ENCODE measurements at regions not wholly inside any gene's neighbourhood (a gene's known extent, or its start where the extent isn't known, plus 50 kb on each side); places are given as distances from the start of the nearest gene placed in this dataset.
"Not testable (repeated sequence)": the region's sequence is repeated elsewhere in the genome, so short reads cannot be mapped to it uniquely, and the experiment has no call there.

DNA sequence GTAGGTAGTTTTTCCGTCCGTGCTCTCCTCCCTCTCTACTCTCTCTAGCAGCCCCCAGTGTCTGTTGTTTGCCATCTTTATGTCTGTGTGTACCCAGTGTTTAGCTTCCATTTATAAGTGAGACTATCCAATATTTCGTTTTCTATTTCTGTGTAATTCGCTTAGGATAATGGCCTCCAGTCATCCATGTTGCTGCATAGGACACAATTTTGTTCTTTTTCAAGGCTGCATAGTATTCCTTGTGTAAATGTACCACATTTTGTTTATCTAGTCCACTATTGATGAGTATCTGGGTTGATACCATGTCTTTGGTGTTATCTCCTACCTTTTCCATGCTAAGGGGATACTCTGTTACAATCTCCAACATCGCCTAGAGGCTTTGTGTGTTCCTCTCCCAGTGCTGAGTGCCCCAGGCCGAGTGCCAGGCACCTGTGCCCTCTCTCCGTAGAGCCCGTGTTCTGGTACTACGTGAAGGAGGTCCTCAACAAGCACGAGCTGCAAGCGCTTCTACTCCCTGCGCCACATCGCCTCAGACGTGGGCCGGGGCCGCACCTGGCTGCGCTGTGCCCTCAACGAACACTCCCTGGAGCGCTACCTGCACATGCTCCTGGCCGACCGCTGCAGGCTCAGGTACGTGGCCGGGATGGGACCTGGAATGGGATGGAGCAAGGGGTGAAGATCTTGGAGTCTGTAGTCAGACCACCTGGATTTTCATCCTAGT, 51.0 kb downstream of the NPIPB11 start:
- not testable (repeated sequence) for H3K27ac Mint-ChIP-seq; H3K4me1 Mint-ChIP-seq (ENCODE audit: low read depth in 2 of 2); DNase-seq (ENCODE audit: low spot score); H3K9me3 Mint-ChIP-seq; H3K4me3 Mint-ChIP-seq; H3K27me3 Mint-ChIP-seq; ATAC-seq; H3K36me3 Mint-ChIP-seq

DNA sequence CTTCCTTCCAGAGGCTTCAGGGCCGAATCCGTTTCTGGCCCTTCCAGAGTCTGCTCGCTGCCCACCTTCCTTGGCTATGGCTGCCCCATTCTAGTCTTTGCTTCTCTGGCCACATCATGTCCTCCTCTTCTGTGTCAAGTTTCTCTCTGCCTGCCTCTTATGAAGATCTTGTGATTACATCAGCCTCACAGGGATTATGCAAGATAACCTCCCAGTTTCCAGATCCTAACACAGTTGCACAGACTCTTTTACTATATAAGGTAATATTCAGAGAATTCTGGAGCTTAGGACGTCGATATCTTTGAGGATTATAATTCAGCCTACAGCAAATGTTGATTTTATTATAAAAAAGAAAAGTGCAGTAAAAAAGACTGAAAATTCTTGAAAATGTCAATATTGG, 52.1 kb downstream of the NPIPB11 start:
- not testable (repeated sequence) for H3K9me3 Mint-ChIP-seq; H3K36me3 Mint-ChIP-seq; H3K27me3 Mint-ChIP-seq; H3K4me1 Mint-ChIP-seq (ENCODE audit: low read depth in 2 of 2); H3K27ac Mint-ChIP-seq; ATAC-seq; DNase-seq (ENCODE audit: low spot score); H3K4me3 Mint-ChIP-seq

DNA sequence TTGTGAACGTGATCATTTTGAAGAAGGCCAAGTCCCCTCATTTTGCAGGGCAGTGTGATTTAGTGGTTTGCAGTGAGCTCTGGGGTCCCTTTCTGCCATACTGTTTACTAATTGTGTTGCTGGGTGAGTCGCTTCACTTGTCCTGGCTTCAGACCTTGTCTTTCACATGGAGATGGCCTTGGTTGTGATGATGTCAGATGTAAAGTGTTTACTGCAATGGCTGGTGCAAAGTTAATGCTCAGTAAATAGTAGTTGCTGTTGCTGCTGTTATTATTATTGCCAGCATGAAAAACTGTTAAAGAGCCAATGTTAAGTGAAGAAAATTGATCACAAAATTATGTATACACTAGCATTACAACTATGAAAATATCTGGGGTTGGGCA, 53.9 kb downstream of the NPIPB11 start:
- not testable (repeated sequence) for H3K36me3 Mint-ChIP-seq; ATAC-seq; H3K9me3 Mint-ChIP-seq; H3K4me1 Mint-ChIP-seq (ENCODE audit: low read depth in 2 of 2); DNase-seq (ENCODE audit: low spot score); H3K4me3 Mint-ChIP-seq; H3K27me3 Mint-ChIP-seq; H3K27ac Mint-ChIP-seq

DNA sequence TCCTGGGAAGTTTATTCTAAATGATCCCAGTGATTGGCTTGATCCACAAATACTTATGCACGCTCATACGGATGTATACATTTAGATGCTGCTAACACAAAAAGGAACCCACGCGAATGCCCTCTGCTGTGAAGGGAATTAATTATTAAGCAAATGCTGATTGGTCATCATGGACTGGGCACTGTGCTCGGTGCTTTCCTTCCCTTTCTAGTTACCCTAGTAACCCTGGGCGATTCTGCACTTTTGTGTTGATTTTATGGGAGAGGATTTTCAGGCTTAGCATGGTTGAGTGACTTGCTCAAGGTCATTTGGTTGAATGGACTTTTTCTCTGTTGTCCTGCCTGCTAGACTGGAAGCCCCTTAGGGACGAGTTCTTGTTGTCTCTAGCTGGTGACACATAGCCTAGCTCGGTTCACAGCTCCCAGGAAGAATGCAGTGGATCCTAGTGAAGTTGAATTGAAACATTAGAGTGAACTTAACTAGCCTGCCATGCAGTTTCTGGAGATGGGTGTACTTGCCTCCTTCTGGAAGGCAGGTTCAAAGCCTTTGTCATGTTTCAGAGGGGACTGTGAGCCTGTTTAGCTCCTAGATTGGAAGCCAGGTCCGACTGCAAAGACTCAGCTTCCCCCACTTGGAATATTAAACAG, 54.4 kb downstream of the NPIPB11 start:
- H3K4me3 Mint-ChIP-seq; H3K4me1 Mint-ChIP-seq (ENCODE audit: low read depth in 2 of 2); DNase-seq (ENCODE audit: low spot score); H3K27me3 Mint-ChIP-seq; ATAC-seq; H3K27ac Mint-ChIP-seq; H3K9me3 Mint-ChIP-seq; H3K36me3 Mint-ChIP-seq: not testable (repeated sequence)

DNA sequence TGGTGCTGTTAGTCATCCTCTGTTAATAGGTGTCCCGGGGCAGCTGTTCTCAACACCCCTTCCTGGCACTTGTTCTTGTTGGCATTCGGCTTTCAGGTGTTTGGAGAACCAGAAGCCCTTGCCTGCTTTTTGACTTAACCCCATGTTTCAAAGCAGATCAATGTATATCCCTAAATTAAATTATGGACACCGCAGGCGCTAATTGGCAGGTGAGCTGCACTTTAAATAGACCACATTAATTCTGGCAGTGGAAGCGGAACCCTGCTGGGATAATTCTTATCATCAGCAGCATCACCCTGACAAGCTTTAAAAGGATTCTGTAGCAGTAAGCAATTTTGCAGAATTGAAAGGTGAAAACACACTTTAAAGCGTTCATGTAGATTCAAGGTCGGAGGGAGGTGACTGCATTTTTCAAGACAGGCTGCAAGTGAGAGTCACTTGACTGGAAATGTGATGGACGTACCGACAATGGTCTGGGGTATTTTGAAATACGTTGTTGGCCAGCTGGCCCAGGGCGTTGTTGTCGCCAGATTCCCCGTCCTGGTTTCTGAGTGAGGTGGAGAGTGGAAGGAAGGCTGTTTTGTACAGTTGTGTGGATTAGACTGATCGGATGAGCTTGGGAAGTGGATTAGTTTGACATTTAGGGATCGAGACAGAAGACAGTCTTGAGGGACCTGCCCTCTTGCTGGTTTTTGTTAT, 55.1 kb downstream of the NPIPB11 start:
- H3K4me1 Mint-ChIP-seq (ENCODE audit: low read depth in 2 of 2); H3K9me3 Mint-ChIP-seq; H3K27me3 Mint-ChIP-seq; H3K4me3 Mint-ChIP-seq; H3K36me3 Mint-ChIP-seq; ATAC-seq; DNase-seq (ENCODE audit: low spot score); H3K27ac Mint-ChIP-seq: not testable (repeated sequence)

DNA sequence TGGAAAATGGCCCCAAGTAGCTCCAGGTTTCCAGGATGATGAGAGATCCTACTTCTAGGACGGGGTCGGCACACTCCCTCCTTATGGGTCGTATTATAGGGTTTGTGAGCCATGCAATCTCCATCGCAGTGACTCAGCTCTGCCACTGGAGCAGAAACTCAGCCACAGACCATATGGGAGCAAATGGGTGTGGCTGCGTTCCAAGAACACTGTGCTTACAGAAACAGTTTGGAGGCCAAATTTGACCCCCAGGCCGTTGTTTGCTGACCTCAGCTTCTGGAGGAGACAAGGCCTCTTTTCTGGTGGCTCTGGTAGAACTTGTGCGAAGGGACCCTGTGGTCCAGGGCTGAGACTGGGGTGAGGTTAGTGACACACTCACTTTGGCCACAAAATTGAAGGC, 56.5 kb downstream of the NPIPB11 start:
- ATAC-seq, H3K27ac Mint-ChIP-seq, H3K9me3 Mint-ChIP-seq: not testable (repeated sequence)

DNA sequence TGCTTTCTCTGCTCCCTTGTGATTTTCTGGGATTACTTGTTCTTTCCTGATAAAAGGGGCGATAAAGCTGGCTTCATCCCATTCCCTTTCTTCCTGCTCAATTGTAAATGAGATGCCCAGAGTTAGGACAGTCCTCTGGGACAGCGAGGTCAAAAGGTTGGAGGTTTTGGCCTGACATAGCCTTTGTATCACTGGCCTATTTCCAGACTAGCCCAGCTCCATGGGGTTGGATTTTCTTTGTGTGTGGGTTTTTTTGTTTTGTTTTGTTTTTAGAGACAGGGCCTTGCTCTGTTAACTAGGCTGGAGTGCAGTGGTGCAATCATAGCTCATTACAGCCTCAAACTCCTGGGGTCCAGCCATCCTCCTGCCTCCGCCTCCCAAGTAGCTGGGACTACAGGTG, 57.8 kb downstream of the NPIPB11 start:
- H3K27me3 Mint-ChIP-seq; H3K36me3 Mint-ChIP-seq; DNase-seq (ENCODE audit: low spot score); H3K27ac Mint-ChIP-seq; H3K9me3 Mint-ChIP-seq; H3K4me3 Mint-ChIP-seq; ATAC-seq: not testable (repeated sequence)
- H3K4me1 Mint-ChIP-seq (ENCODE audit: low read depth in 2 of 2): peaks cover 8 to 10% of the 10 kb centered on the region in 2 donors

More for the DNA sequence above, 56.5 kb downstream of the NPIPB11 start:
- H3K4me3 Mint-ChIP-seq; H3K4me1 Mint-ChIP-seq (ENCODE audit: low read depth in 2 of 2); DNase-seq (ENCODE audit: low spot score); H3K27me3 Mint-ChIP-seq; H3K36me3 Mint-ChIP-seq: not testable (repeated sequence)

DNA sequence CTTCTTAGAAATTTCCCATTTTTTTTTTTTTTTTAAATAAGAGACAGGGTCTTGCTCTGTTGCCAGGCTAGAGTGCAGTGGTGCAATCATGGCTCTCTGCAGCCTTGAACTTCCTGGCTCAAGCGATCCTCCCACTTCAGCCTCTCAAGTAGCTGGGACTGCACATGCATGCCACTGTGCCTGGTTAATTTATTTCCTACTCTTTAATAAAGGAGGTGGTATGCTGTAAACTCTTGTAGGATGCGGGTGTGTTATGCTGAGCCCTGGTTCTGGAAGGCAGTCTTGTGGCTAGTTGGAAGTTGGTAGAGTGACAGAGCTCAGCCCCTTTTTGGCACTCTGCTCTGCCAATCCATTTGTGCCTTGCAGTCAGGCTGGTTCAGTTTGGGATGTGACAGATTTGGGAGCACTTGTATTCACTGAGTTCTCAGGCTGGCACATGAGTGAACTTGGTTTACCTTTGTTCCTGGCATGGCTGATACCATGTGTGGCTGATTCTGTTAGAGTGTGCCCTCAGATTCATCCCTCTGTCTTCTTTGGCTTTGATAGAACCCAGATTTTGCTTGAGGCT, 58.3 kb downstream of the NPIPB11 start:
- not testable (repeated sequence) for H3K4me3 Mint-ChIP-seq; DNase-seq (ENCODE audit: low spot score); H3K36me3 Mint-ChIP-seq; H3K27ac Mint-ChIP-seq; H3K27me3 Mint-ChIP-seq; H3K9me3 Mint-ChIP-seq; ATAC-seq
- peaks cover 8 to 14% of the 10 kb centered on the region in 2 donors for H3K4me1 Mint-ChIP-seq (ENCODE audit: low read depth in 2 of 2)

DNA sequence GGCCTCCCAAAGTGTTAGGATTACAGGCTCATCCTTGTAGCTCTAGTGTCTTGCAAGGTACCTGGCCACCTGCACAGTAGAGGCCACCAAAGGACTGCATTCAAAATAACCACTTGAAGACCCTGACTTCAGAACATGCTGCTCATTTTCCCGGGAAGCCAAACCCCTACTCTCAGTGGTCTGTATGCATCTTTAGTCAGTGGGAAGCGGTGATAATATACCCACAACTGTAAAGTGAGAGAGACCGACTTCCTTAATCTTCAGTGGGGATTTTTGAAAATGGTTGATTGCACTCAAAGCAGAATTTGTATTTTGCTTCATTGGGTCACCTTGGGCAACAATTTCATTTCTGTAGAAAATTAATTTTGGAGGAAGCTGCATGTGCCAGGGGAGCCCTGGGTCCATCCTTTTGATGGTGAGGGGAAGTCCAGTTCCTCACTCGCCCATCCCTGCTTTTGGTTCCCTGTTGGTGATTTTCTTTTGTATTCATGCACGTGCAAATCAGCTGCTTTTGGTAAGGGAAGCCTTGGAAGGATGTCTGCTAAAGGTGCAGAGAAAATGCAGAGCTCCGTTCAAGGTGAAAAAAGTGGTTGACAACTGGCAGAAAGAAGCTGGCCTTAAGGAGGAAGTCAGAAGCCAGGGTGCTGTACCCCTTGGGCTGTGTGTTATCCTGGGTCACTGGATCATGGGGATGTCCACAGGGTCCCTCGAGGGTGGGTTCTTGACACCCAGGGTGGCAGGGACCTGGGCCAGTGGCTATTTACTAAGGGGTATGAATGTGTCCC, 59.5 kb downstream of the NPIPB11 start:
- H3K27ac Mint-ChIP-seq; H3K36me3 Mint-ChIP-seq; H3K9me3 Mint-ChIP-seq; DNase-seq (ENCODE audit: low spot score); H3K27me3 Mint-ChIP-seq: not testable (repeated sequence)
- peaks cover 8 to 15% of the 10 kb centered on the region in 2 donors for H3K4me1 Mint-ChIP-seq (ENCODE audit: low read depth in 2 of 2)
- peak overlapping the region; percentile 25 for H3K4me3 Mint-ChIP-seq
- ATAC-seq: peak; percentile 54 to 67

DNA sequence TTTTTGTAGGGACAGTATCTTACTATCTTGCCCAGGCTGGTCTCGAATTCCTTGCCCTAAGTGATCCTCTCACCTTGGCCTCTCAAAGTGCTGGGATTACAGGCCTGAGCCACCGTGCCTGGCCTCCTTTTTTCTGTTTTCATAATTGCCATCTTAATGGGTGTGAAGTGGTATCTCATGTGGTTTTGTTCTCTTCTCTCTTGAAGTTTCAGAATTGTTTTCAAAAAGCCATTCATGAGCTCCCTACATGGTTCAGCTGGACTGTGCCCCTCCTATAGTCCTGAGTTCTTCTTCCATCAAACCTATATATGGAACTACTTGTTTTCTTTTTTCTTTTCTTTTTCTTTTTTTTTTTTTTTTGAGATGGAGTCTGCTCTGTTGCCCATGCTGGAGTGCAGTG, 60.3 kb downstream of the NPIPB11 start:
- H3K36me3 Mint-ChIP-seq; H3K9me3 Mint-ChIP-seq; H3K27me3 Mint-ChIP-seq; H3K27ac Mint-ChIP-seq; DNase-seq (ENCODE audit: low spot score); H3K4me3 Mint-ChIP-seq: not testable (repeated sequence)
- H3K4me1 Mint-ChIP-seq (ENCODE audit: low read depth in 2 of 2): peaks cover 8 to 15% of the 10 kb centered on the region in 2 donors
- ATAC-seq: peak; percentile 75 to 84

DNA sequence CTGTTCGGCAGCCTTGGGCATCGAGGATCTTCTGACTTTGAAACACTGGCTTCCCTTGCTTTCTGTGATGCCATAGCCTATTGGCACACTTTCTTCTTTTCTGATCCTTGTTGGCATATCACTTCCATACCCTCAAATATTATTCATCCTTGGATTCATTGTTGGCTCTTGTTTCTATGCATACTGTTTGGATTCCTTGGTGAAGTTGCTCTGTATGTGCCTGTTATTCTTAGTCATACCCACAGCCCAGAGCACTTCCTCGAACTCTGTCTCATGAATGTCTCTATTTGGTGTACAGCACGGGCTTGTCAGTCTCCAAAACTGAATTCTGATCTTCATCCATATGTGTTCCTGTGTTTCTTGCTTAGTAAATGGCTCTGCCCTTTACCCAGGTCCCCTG, 63.6 kb downstream of the NPIPB11 start:
- H3K36me3 Mint-ChIP-seq; DNase-seq (ENCODE audit: low spot score); ATAC-seq; H3K9me3 Mint-ChIP-seq; H3K27me3 Mint-ChIP-seq; H3K27ac Mint-ChIP-seq; H3K4me3 Mint-ChIP-seq: not testable (repeated sequence)
- H3K4me1 Mint-ChIP-seq (ENCODE audit: low read depth in 2 of 2): peaks cover 8 to 18% of the 10 kb centered on the region in 2 donors

DNA sequence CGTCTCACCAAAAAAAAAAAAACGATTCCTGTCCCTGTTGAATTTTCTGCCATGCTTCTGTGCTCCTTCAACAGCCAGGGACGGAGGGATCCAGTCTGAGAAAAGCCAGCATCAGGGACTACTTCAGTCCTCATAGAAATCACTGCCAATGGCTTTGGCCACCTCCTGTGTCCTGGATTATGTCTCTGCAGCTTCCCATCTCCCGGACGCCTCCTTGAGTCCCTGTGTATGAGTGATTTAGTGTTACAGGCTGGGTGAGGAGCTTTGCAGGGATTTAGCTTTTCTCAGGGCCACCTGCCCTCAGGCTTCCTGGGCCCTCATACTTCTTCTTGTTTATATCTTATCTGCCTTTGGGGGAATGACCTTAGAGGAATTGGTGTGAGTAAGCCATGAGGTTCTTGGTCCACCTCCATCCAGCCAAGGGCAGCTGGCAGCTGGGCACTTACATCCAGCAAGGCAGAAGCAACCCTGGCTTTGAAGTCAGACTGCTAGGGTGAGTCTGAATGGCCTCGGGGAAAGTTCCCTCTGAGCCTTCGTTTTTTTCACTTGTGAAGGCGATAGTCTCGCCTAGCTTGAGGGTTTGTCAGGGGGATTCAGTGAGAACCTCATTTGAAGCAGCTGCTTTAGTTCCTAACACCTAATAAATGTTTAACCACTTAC, 65.6 kb downstream of the NPIPB11 start:
- not testable (repeated sequence) for H3K27ac Mint-ChIP-seq; H3K36me3 Mint-ChIP-seq; DNase-seq (ENCODE audit: low spot score); H3K9me3 Mint-ChIP-seq; H3K27me3 Mint-ChIP-seq; ATAC-seq; H3K4me3 Mint-ChIP-seq
- H3K4me1 Mint-ChIP-seq (ENCODE audit: low read depth in 2 of 2): peaks cover 0 to 11% of the 10 kb centered on the region in 2 donors

DNA sequence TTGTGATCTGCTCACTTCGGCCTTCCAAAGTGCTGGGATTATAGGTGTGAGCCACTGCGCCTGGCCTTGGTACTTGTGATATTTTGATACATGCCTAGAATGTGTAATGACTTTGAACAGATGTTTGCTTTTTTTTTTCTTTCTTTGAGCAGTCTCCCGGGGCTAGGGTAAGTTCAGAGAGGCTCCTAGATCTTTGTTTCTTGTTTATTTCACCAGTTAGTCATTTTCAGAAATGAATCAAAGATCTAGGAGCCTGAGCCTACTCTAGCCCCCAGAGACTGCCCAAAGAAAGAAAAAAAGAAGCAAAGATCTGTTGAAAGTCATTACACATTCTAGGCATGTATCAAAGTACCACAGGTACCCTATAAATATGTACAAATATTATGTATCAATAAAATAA, 66.3 kb downstream of the NPIPB11 start:
- not testable (repeated sequence) for ATAC-seq; H3K9me3 Mint-ChIP-seq; H3K27ac Mint-ChIP-seq; H3K36me3 Mint-ChIP-seq; H3K4me3 Mint-ChIP-seq; DNase-seq (ENCODE audit: low spot score); H3K27me3 Mint-ChIP-seq
- H3K4me1 Mint-ChIP-seq (ENCODE audit: low read depth in 2 of 2): peaks cover 0 to 16% of the 10 kb centered on the region in 2 donors
